K562 (cell line): ENCODE measurements at regions not wholly inside any gene's neighbourhood (a gene's known extent, or its start where the extent isn't known, plus 50 kb on each side); places are given as distances from the start of the nearest gene placed in this dataset.

Experiments
- ATAC-seq: fragments of 200-7000 bp; cut with Tn5 transposase; 3 replicates; pipeline ENCODE4 v1.9.1; 2020; ENCODE audit warnings: moderate library complexity
- BruUV-seq: library from RNA; stranded (reverse); fragments of 400-500 nt; replicated peaks from 2 replicates; lab custom pipeline; 2021; lab: Mats Ljungman, UMichigan
- CTCF ChIA-PET: fragments of 300-600 bp; formaldehyde crosslinking; extraction: SDS; loops from one replicate; lab custom pipeline; 2021; ENCODE audit warnings: low intra/inter-chr PET ratio; lab: Yijun Ruan, JAX
- POLR2A ChIA-PET: fragments of 300-600, 350-650 bp; sonication (Branson Sonifier 250); formaldehyde crosslinking; extraction: SDS; loops from one replicate; lab custom pipeline; 2021; ENCODE audit warnings: antibody characterized with exemption, inconsistent platforms; lab: Yijun Ruan, JAX
- DNase-seq, 4 experiments: peaks; one replicate each; pipeline versions ENCODE4 v3.0.0 to v3.0.0-alpha.2; 2011 to 2018; ENCODE audit warnings: low spot score in 3 of 4, mixed read lengths in 3 of 4; ENCODE audit errors: extremely low read depth in 1 of 4
- FAIRE-seq: peaks from 2 replicates; lab custom pipeline; 2011; peaks lifted over from hg19 to GRCh38; lab: Jason Lieb, UNC
- H2AFZ ChIP-seq: 2 replicates; pipeline ENCODE4 v1.6.0; 2011; ENCODE audit warnings: low read depth, low read length, control low read depth, inconsistent platforms
- H3K27ac ChIP-seq: fragments of 200-600 bp; 3 replicates; pipeline ENCODE4 v1.8.0; 2011; ENCODE audit warnings: low read depth, mild to moderate bottlenecking, control low read depth, inconsistent platforms, low read length, moderate library complexity, mixed read lengths; ENCODE audit errors: extremely low read depth
- H3K27me3 ChIP-seq, 2 experiments: fragments of 300-600 bp in 1 of 2; 2 replicates in 1 of 2; 3 replicates in 1 of 2; pipeline versions ENCODE4 v1.6.0 to v1.8.0; 2011; ENCODE audit warnings: inconsistent platforms in 2 of 2, low read length in 2 of 2, mild to moderate bottlenecking in 1 of 2, mixed read lengths in 1 of 2, moderate library complexity in 1 of 2; ENCODE audit not compliant: control insufficient read depth in 2 of 2, insufficient read depth in 2 of 2
- H3K36me3 ChIP-seq: fragments of 300-600 bp; 3 replicates; pipeline ENCODE4 v1.8.0; 2011; ENCODE audit warnings: mild to moderate bottlenecking, low read length, inconsistent platforms; ENCODE audit not compliant: control insufficient read depth, insufficient read depth
- H3K4me1 ChIP-seq, 2 experiments: fragments of 200-600 bp in 1 of 2; replicated peaks in 1 of 2; 2 replicates in 1 of 2; 3 replicates in 1 of 2; pipeline versions ENCODE4 v1.5.1 to v1.8.0; 2011; ENCODE audit warnings: inconsistent platforms in 2 of 2, low read length in 2 of 2, mild to moderate bottlenecking in 1 of 2, mixed read lengths in 1 of 2, moderate library complexity in 1 of 2; ENCODE audit not compliant: control insufficient read depth in 2 of 2, insufficient read depth in 2 of 2
- H3K4me2 ChIP-seq: 2 replicates; pipeline ENCODE4 v1.6.1; 2011; ENCODE audit warnings: low read length, control low read depth, inconsistent platforms, mixed read lengths; ENCODE audit not compliant: insufficient read depth
- H3K4me3 ChIP-seq: fragments of 200-600 bp; sonication (generic), shearing (Covaris generic); 2 replicates; pipeline ENCODE4 v1.5.1; 2016; ENCODE audit warnings: control low read depth, inconsistent platforms
- H3K79me2 ChIP-seq: fragments of 200-600 bp; 3 replicates; pipeline ENCODE4 v1.8.0; 2011; ENCODE audit warnings: low read length, inconsistent platforms; ENCODE audit not compliant: control insufficient read depth, insufficient read depth
- H3K9ac ChIP-seq, 2 experiments: 2 replicates each; pipeline versions ENCODE4 v1.6.0 to v1.6.1; 2011; ENCODE audit warnings: low read depth in 2 of 2, low read length in 2 of 2, control low read depth in 1 of 2, inconsistent platforms in 1 of 2, mild to moderate bottlenecking in 1 of 2, mixed read lengths in 1 of 2; ENCODE audit not compliant: insufficient read depth in 1 of 2
- H3K9me1 ChIP-seq: one replicate; pipeline ENCODE4 v1.6.0; 2011; ENCODE audit warnings: inconsistent platforms, mild to moderate bottlenecking, low read length, moderate library complexity; ENCODE audit not compliant: control insufficient read depth, insufficient read depth
- H3K9me3 ChIP-seq: replicated peaks from 2 replicates; pipeline ENCODE4 v1.5.1; 2011; ENCODE audit warnings: low read depth, low read length, inconsistent platforms; ENCODE audit not compliant: control insufficient read depth, insufficient read depth
- H4K20me1 ChIP-seq: replicated peaks from 2 replicates; pipeline ENCODE4 v1.6.1; 2011; ENCODE audit warnings: low read length, inconsistent platforms, mixed read lengths; ENCODE audit not compliant: control insufficient read depth, insufficient read depth
- ERF ChIP-seq: fragments of 450-650 bp; formaldehyde crosslinking; IDR thresholded peaks from 2 replicates; pipeline ENCODE4 v1.4.0; 2020; ENCODE audit warnings: mild to moderate bottlenecking, mixed read lengths
- FOSL1 ChIP-seq: fragments of 200-800 bp; sonication (Bioruptor generic); conservative IDR thresholded peaks from 2 replicates; pipeline ENCODE4 v1.6.1; 2016; ENCODE audit warnings: missing genetic modification characterization, missing compliant biosample characterization
- HMGN3 ChIP-seq: IDR thresholded peaks from 2 replicates; pipeline ENCODE4 v1.6.1; 2011; ENCODE audit warnings: borderline replicate concordance, low read depth, mild to moderate bottlenecking, mixed read lengths, low read length; ENCODE audit not compliant: insufficient read length; ENCODE audit errors: extremely low read depth
- KDM2B ChIP-seq: fragments of 250-450 bp; sonication (Bioruptor Pico); IDR thresholded peaks from 2 replicates; pipeline ENCODE4 v1.8.0; 2021; ENCODE audit warnings: mild to moderate bottlenecking, moderate library complexity
- LARP7 ChIP-seq: fragments of 450-650 bp; IDR thresholded peaks from 2 replicates; pipeline ENCODE4 v1.6.1; 2016
- LCOR ChIP-seq: sonication (generic); formaldehyde crosslinking; IDR thresholded peaks from 2 replicates; pipeline ENCODE4 v1.8.0; 2022; ENCODE audit warnings: mild to moderate bottlenecking, missing genetic modification reagents
- SMARCB1 ChIP-seq: IDR thresholded peaks from 2 replicates; pipeline ENCODE4 v1.6.1; 2011; ENCODE audit warnings: improper control_type of control experiment, low read depth; ENCODE audit not compliant: insufficient read length
- TAF1 ChIP-seq: IDR thresholded peaks from 2 replicates; pipeline ENCODE4 v1.6.1; 2011; ENCODE audit warnings: mild to moderate bottlenecking, low read length, moderate library complexity; ENCODE audit not compliant: insufficient read depth, control insufficient read depth, severe bottlenecking; ENCODE audit errors: extremely low read depth
- ZFP36 ChIP-seq: fragments of 150-350 bp; IDR thresholded peaks from 2 replicates; pipeline ENCODE4 v1.6.1; 2018; ENCODE audit warnings: low read length, low read depth; ENCODE audit not compliant: partially characterized antibody
- ZNF263 ChIP-seq: sonication (generic); formaldehyde crosslinking; IDR thresholded peaks from 2 replicates; pipeline ENCODE4 v1.8.0; 2022; ENCODE audit warnings: mild to moderate bottlenecking, missing genetic modification reagents, borderline replicate concordance
- ZNF695 ChIP-seq: fragments of 450-650 bp; formaldehyde crosslinking; IDR thresholded peaks from 2 replicates; pipeline ENCODE4 v1.4.0; 2020; ENCODE audit warnings: mild to moderate bottlenecking, moderate library complexity
- WGBS: fragments of 100-300 bp; shearing (Covaris generic); methylation state at CpG from one replicate; pipeline ENCODE4 v1.1.6; 2016; ENCODE audit warnings: low coverage, mixed read lengths; ENCODE audit not compliant: insufficient coverage; ENCODE audit errors: missing lambda C conversion rate; 5-methylcytosine and 5-hydroxymethylcytosine counted together
- in situ Hi-C: fragments of 300-500 bp; cut with MboI; formaldehyde crosslinking; loops from 4 replicates; pipeline ENCODE4 v1.15.0; 2018; ENCODE audit warnings: inconsistent platforms, mixed read lengths
- intact Hi-C: fragments of 100-400 bp; cut with micrococcal nuclease; formaldehyde crosslinking; loops from 2 replicates; pipeline ENCODE4 v1.14.2; 2022
- TF ChIP-seq, protein P1 (sequence below): fragments of 450-650 bp; IDR thresholded peaks from 2 replicates; pipeline ENCODE4 v1.6.1; 2017; ENCODE audit warnings: mild to moderate bottlenecking, moderate library complexity
- TF ChIP-seq, protein P2 (sequence below): fragments of 450-650 bp; IDR thresholded peaks from 2 replicates; pipeline ENCODE4 v1.6.1; 2018; ENCODE audit warnings: mild to moderate bottlenecking, low read depth; ENCODE audit not compliant: partially characterized antibody
- TF ChIP-seq, protein P3 (sequence below): sonication (generic); formaldehyde crosslinking; IDR thresholded peaks from 2 replicates; pipeline ENCODE4 v1.8.1; 2023; ENCODE audit warnings: mild to moderate bottlenecking, missing genetic modification reagents, moderate library complexity
- TF ChIP-seq, protein P4 (sequence below): sonication (generic); formaldehyde crosslinking; IDR thresholded peaks from 2 replicates; pipeline ENCODE4 v1.8.1; 2022; ENCODE audit warnings: missing genetic modification reagents
- TF ChIP-seq, protein P5 (sequence below): sonication (generic); formaldehyde crosslinking; IDR thresholded peaks from 2 replicates; pipeline ENCODE4 v1.8.0; 2022; ENCODE audit warnings: mild to moderate bottlenecking, missing genetic modification reagents
- TF ChIP-seq, protein P6 (sequence below): IDR thresholded peaks from 3 replicates; pipeline ENCODE4 v1.6.1; 2011; ENCODE audit warnings: borderline replicate concordance, mild to moderate bottlenecking; ENCODE audit not compliant: insufficient read length, insufficient read depth

DNA sequence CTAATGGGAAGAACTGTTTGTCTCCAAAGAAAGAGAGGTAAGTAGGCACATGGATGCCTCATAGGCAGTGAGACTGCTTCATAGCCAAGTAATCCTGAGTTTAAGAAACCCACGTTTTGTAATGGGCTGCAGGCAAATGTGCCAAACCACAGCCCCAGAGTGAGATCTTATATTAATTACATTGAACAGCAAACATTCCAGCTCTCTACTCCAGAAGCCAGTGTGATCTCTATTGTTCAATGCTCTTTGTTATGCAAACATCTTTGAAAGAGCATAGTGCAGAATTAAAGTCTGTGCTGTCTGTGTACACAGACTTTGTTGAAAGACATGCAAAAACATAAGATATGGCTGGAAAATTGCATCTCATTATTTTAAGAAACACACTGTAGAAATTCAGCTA is 720.8 kb upstream of the REG3G start:
- FAIRE-seq (no peak), DNase-seq (no peak), ATAC-seq (no peak)
- POLR2A ChIA-PET = no interaction called here
- H3K36me3 ChIP-seq = no peaks in the 10 kb centered on the region
- no peak overlapping the region for H3K9ac ChIP-seq
- 18% methylated on average over 1 of the region's 1 CpG for WGBS
- no peak overlapping the region for H3K27ac ChIP-seq
- H2AFZ ChIP-seq = no peak overlapping the region
- no TSS peak for BruUV-seq
- CTCF ChIA-PET = no interaction called here
- no peaks in the 10 kb centered on the region for H3K27me3 ChIP-seq
- H3K79me2 ChIP-seq = no peaks in the 10 kb centered on the region
- in situ Hi-C loops (no loop called here), intact Hi-C loops (no loop called here)
- no peak overlapping the region for H3K4me3 ChIP-seq
- H3K9me1 ChIP-seq = no peaks in the 10 kb centered on the region
- H3K4me1 ChIP-seq = no peaks in the 10 kb centered on the region
- H3K4me2 ChIP-seq = no peak overlapping the region
- no peaks in the 10 kb centered on the region for H3K9me3 ChIP-seq
- H4K20me1 ChIP-seq = no peaks in the 10 kb centered on the region
- TF ChIP-seq FOSL1 (tag) (no peak), ZNF695 (no peak), ZFP36 (no peak), ZNF263 (CRISPR knock-in tag) (no peak), LCOR (CRISPR knock-in tag) (no peak), HMGN3 (no peak), KDM2B (CRISPR knock-in tag) (no peak), LARP7 (no peak), TAF1 (no peak), ERF (no peak), SMARCB1 (no peak)
- TF ChIP-seq, protein P1, sequence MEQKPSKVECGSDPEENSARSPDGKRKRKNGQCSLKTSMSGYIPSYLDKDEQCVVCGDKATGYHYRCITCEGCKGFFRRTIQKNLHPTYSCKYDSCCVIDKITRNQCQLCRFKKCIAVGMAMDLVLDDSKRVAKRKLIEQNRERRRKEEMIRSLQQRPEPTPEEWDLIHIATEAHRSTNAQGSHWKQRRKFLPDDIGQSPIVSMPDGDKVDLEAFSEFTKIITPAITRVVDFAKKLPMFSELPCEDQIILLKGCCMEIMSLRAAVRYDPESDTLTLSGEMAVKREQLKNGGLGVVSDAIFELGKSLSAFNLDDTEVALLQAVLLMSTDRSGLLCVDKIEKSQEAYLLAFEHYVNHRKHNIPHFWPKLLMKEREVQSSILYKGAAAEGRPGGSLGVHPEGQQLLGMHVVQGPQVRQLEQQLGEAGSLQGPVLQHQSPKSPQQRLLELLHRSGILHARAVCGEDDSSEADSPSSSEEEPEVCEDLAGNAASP = no peak
- TF ChIP-seq, protein P2, sequence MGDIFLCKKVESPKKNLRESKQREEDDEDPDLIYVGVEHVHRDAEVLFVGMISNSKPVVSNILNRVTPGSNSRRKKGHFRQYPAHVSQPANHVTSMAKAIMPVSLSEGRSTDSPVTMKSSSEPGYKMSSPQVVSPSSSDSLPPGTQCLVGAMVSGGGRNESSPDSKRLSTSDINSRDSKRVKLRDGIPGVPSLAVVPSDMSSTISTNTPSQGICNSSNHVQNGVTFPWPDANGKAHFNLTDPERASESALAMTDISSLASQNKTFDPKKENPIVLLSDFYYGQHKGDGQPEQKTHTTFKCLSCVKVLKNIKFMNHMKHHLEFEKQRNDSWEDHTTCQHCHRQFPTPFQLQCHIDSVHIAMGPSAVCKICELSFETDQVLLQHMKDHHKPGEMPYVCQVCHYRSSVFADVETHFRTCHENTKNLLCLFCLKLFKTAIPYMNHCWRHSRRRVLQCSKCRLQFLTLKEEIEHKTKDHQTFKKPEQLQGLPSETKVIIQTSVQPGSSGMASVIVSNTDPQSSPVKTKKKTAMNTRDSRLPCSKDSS = no peak
- TF ChIP-seq, protein P3, sequence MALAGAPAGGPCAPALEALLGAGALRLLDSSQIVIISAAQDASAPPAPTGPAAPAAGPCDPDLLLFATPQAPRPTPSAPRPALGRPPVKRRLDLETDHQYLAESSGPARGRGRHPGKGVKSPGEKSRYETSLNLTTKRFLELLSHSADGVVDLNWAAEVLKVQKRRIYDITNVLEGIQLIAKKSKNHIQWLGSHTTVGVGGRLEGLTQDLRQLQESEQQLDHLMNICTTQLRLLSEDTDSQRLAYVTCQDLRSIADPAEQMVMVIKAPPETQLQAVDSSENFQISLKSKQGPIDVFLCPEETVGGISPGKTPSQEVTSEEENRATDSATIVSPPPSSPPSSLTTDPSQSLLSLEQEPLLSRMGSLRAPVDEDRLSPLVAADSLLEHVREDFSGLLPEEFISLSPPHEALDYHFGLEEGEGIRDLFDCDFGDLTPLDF (CRISPR knock-in tag) = no peak
- TF ChIP-seq, protein P4, sequence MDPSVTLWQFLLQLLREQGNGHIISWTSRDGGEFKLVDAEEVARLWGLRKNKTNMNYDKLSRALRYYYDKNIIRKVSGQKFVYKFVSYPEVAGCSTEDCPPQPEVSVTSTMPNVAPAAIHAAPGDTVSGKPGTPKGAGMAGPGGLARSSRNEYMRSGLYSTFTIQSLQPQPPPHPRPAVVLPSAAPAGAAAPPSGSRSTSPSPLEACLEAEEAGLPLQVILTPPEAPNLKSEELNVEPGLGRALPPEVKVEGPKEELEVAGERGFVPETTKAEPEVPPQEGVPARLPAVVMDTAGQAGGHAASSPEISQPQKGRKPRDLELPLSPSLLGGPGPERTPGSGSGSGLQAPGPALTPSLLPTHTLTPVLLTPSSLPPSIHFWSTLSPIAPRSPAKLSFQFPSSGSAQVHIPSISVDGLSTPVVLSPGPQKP (CRISPR knock-in tag) = no peak
- TF ChIP-seq, protein P5, sequence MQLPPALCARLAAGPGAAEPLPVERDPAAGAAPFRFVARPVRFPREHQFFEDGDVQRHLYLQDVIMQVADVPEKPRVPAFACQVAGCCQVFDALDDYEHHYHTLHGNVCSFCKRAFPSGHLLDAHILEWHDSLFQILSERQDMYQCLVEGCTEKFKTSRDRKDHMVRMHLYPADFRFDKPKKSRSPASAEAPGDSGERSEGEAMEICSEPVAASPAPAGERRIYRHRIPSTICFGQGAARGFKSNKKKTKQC (CRISPR knock-in tag) = no peak
- TF ChIP-seq, protein P6, sequence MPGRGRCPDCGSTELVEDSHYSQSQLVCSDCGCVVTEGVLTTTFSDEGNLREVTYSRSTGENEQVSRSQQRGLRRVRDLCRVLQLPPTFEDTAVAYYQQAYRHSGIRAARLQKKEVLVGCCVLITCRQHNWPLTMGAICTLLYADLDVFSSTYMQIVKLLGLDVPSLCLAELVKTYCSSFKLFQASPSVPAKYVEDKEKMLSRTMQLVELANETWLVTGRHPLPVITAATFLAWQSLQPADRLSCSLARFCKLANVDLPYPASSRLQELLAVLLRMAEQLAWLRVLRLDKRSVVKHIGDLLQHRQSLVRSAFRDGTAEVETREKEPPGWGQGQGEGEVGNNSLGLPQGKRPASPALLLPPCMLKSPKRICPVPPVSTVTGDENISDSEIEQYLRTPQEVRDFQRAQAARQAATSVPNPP = no peak
